Kidney tubule cell (primary cell): ENCODE measurements at regions not wholly inside any gene's neighbourhood (a gene's known extent, or its start where the extent isn't known, plus 50 kb on each side); places are given as distances from the start of the nearest gene placed in this dataset.

Experiments used
- DNase-seq: peaks from one replicate; pipeline ENCODE4 v3.0.0-alpha.2; 2018; ENCODE audit warnings: low spot score

- no peak for DNase-seq
Measured at GRCh38 chr5:2297991-2298390, 415.3 kb upstream of the IRX4 start.

DNA sequence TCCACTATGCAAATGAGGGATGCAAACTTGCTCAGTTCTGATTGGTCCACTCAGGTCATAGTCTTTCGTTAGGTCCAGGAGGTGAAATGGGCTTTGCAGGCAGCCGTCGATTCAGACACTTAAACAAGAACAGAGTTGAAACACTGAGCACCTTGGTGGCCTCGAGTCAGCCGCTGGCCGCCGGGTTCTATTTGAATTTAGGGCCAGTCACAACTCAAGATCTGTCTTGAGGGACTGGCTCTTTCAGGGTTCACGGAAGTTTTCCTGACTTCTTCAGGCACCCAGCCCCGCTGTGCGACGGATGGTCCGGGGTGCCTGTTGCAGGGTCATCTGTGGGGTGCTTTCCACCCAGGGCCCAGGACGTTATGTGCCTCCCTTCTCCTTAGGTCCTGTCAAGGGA is 412.8 kb upstream of the IRX4 start:
- no peak for DNase-seq

- no peak for DNase-seq
Measured at GRCh38 chr5:2293906-2294305, 411.2 kb upstream of the IRX4 start.

GRCh38 chr5:2291146-2291840 is 408.6 kb upstream of the IRX4 start:
- DNase-seq, result no peak

GRCh38 chr5:2289380-2289779 is 406.7 kb upstream of the IRX4 start:
- no peak for DNase-seq

GRCh38 chr5:2288968-2289367 is 406.2 kb upstream of the IRX4 start:
- DNase-seq, result no peak

DNA sequence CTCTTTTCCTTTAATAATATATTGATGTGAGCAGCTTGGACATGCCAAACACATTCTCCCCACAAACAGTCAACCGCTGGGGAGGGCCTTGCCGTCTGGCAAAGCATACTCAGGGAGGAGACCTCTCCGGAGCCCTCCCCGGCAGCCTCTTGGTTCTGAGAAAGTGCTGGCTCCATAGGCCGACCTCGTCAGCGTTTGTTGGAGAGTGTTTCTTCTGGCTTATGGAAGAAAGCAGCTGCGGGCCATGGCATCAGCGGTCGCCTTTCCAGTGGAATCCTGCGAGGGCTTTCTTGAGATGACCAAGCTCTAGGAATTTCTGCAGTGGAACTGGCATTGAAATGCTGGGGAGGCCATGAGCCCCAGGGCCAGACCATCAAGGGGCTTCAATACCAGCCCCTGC is 405.7 kb upstream of the IRX4 start:
- DNase-seq, result no peak

- DNase-seq, result no peak
Measured at GRCh38 chr5:2286250-2286649, 403.5 kb upstream of the IRX4 start.

GRCh38 chr5:2284678-2285077 is 402.0 kb upstream of the IRX4 start:
- no peak for DNase-seq

GRCh38 chr5:2283481-2284045 is 400.8 kb upstream of the IRX4 start:
- no peak for DNase-seq

DNA sequence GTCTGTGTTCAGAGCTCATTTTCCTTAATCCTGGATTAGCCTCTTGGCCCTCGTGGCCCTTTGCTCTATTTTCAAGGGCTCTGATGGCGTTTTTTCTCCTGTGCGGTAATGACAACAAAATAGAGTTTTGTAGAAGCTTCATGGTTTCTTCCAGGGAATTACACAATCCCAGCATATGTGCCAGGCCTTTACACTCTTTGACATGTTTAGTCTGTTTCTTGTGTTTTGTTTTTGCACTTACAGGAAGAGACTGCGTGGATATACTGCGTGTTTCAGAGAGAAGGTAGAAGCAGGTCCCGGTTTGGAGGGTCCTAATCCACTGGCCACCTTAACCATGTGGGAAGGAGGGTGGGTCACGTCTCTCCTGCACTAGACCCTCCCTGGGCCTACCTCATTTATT is 400.2 kb upstream of the IRX4 start:
- DNase-seq, result no peak

DNA sequence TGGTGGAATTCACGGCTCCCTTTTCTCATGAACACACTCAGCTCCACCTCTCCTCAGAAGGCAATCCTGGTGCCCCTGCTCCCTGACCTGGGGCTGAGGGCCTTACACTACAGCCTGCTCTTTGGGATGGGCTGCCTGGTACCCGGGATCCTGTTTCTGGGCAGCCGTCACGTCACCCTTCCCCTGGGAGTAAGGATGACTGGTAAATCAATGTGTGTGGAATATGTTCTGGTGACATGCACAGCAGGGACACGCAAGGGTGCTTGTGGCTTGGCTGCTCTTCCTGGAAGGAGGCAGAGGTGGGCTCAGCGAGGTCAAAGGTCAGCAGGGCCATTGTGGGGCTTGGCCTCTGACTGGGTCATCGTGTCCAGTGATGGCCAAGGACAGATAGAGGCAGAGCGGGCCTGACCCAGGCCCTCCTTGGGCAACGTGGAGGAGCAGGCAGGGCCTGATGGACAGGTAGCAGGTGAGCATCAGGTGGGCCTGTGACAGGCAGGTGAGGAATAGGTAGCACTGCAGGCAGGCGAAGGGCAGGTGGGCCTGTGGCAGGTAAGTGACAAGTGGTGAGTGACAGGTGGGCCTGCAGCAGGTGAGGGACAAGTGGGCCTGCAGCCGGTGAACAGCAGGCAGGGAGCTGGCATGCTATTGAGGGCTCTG is 399.4 kb upstream of the IRX4 start:
- DNase-seq, result no peak

DNA sequence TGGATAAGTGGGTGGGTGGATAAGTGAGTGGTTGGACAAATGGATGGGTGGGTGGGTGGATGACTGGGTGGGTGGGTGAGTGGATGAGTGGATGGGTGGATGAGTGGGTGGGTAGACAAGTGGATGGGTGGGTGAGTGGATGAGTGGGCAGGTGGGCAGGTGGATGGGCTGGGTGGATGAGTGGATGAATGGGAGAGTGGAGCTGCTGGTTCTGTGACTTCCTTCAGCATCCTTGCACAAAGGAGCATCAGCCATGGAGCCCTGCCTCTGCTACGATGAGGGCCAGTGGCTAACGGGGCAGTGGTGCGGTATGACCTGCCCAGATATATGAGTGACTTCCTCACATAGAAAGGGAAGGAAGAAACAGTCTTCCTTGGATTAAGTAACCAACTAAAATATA is 398.7 kb upstream of the IRX4 start:
- DNase-seq, result no peak

- DNase-seq, result no peak
Measured at GRCh38 chr5:2280318-2280717, 397.6 kb upstream of the IRX4 start.

GRCh38 chr5:2278825-2279456 is 396.2 kb upstream of the IRX4 start:
- no peak for DNase-seq

GRCh38 chr5:2277886-2278285 is 395.2 kb upstream of the IRX4 start:
- DNase-seq, result no peak

DNA sequence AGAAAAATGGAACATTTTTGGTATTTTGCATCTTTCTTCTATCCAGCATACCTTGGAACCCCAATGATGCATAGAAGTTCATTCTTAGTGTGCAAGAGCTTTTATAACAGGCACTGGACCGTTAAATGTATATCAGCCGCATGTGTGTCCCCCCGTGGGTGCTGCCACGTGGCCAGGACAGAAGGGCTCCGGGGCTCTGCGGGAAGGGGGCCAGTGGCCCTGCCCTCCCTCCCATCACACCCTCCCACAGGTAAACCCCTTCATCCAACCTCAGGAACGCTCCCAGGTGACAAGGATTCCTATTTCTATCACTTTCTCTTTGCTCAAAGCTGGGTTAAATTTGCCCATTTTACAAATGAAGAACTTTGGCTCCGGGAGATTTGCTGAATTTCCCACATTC is 393.4 kb upstream of the IRX4 start:
- no peak for DNase-seq

- DNase-seq, result no peak
Measured at GRCh38 chr5:2272755-2273154, 390.0 kb upstream of the IRX4 start.

DNA sequence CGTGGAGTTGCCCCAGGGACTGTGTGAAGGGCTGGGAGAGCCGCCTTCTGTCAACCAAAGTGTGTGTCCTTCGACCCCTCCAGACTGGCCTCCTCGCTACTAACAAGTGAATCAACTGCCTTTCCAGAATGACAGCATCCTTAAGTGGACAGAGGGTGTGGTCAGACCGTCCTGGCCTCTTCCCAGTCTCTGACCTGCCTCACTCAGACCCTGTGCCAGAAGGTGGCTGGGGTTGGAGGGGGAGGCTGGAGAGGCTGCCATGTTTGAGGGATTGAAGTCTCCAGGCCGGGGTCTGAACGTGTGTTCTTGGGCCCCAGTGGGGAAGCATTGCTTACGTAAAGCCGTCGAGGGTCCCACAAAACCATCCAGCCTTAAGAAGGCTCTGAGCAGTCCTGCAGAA is 389.3 kb upstream of the IRX4 start:
- DNase-seq, result no peak

GRCh38 chr5:2271316-2271715 is 388.6 kb upstream of the IRX4 start:
- DNase-seq, result no peak

GRCh38 chr5:2270467-2270866 is 387.7 kb upstream of the IRX4 start:
- no peak for DNase-seq

DNA sequence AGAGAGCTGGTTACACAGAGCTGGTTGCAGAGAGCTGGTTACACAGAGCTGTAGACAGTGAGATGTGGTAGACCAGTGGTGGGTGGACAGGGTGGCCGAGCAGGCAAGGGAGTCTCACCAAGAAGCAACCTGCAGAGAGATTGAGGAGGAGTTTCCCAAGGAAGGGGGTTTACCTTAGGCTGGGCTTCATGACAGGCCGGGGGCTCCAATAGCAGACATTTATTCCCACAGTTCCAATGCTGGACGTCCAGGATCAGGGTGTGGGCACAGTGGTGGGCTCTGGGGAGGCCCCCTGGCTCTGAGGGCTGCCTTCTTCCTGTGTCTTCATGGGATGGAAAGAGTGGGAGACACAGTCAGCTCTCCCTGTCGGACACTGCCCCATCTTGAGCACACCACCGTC is 386.9 kb upstream of the IRX4 start:
- no peak for DNase-seq

DNA sequence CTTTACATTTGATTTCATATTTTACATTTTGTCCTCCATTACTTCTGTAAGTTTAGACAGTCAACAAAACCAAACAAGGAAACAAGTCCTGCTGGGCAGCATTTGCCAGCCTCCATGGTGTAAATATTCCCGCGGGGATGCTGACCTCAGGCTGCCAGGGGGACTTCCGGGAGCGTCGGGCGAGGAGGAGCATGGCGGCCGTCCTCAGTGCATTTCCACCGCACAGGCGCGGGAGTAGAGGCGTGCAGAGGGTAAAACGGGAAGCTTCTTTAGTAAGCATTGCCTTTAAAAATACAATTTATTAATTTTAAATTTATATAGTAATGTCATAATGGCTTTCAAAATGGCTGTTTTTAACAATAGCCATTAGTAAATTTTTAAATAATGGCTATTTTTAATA is 385.3 kb upstream of the IRX4 start:
- DNase-seq, result no peak
